ENCODE measurements at regions not wholly inside any gene's neighbourhood (a gene's known extent, or its start where the extent isn't known, plus 50 kb on each side); places are given as distances from the start of the nearest gene placed in this dataset.

DNA sequence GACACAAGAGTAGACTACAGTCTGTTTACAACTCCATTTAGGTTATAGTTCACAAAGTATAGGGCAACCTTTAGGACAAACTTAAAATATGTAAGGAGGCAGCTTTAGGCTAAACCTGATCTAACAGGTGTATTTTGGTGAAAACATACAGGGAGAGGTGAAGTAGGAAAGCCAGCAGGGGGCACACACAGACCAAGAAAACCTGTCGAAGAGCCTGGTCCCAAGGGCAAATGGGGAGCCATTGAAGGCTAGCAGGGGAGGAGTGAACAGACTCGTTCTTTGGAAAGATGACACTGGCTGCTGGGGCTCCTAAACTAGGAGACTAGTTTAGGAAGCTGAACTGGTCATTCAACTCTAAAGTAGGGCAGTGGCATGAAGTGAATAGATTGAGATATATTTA, 138.8 kb upstream of the WSCD2 start:
- TF ChIP-seq EP300 (IDR thresholded peaks at IDR 0.05) (no peak), ESRRA (IDR thresholded peaks at IDR 0.05; ENCODE audit: borderline replicate concordance, low read length) (no peak), SREBF2 (IDR thresholded peaks at IDR 0.05) (no peak), MYC (IDR thresholded peaks at IDR 0.05; ENCODE audit: borderline replicate concordance, low read length) (no peak), POLR2A (IDR thresholded peaks at IDR 0.05; ENCODE audit: low read length) (no peak), RAD21 (conservative IDR thresholded peaks at IDR 0.05 in 1 of 2, IDR thresholded peaks at IDR 0.05 in 1 of 2) (peak; percentile 72 to 80)
- TF ChIP-seq, protein P1, sequence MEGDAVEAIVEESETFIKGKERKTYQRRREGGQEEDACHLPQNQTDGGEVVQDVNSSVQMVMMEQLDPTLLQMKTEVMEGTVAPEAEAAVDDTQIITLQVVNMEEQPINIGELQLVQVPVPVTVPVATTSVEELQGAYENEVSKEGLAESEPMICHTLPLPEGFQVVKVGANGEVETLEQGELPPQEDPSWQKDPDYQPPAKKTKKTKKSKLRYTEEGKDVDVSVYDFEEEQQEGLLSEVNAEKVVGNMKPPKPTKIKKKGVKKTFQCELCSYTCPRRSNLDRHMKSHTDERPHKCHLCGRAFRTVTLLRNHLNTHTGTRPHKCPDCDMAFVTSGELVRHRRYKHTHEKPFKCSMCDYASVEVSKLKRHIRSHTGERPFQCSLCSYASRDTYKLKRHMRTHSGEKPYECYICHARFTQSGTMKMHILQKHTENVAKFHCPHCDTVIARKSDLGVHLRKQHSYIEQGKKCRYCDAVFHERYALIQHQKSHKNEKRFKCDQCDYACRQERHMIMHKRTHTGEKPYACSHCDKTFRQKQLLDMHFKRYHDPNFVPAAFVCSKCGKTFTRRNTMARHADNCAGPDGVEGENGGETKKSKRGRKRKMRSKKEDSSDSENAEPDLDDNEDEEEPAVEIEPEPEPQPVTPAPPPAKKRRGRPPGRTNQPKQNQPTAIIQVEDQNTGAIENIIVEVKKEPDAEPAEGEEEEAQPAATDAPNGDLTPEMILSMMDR (IDR thresholded peaks at IDR 0.05), result peak; percentile 53
- TF ChIP-seq, protein P2, sequence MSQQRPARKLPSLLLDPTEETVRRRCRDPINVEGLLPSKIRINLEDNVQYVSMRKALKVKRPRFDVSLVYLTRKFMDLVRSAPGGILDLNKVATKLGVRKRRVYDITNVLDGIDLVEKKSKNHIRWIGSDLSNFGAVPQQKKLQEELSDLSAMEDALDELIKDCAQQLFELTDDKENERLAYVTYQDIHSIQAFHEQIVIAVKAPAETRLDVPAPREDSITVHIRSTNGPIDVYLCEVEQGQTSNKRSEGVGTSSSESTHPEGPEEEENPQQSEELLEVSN (IDR thresholded peaks at IDR 0.05; ENCODE audit: borderline replicate concordance, low read depth), result no peak
- TF ChIP-seq, protein P3, sequence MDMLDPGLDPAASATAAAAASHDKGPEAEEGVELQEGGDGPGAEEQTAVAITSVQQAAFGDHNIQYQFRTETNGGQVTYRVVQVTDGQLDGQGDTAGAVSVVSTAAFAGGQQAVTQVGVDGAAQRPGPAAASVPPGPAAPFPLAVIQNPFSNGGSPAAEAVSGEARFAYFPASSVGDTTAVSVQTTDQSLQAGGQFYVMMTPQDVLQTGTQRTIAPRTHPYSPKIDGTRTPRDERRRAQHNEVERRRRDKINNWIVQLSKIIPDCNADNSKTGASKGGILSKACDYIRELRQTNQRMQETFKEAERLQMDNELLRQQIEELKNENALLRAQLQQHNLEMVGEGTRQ (IDR thresholded peaks at IDR 0.05), result no peak
- TF ChIP-seq, protein P4, sequence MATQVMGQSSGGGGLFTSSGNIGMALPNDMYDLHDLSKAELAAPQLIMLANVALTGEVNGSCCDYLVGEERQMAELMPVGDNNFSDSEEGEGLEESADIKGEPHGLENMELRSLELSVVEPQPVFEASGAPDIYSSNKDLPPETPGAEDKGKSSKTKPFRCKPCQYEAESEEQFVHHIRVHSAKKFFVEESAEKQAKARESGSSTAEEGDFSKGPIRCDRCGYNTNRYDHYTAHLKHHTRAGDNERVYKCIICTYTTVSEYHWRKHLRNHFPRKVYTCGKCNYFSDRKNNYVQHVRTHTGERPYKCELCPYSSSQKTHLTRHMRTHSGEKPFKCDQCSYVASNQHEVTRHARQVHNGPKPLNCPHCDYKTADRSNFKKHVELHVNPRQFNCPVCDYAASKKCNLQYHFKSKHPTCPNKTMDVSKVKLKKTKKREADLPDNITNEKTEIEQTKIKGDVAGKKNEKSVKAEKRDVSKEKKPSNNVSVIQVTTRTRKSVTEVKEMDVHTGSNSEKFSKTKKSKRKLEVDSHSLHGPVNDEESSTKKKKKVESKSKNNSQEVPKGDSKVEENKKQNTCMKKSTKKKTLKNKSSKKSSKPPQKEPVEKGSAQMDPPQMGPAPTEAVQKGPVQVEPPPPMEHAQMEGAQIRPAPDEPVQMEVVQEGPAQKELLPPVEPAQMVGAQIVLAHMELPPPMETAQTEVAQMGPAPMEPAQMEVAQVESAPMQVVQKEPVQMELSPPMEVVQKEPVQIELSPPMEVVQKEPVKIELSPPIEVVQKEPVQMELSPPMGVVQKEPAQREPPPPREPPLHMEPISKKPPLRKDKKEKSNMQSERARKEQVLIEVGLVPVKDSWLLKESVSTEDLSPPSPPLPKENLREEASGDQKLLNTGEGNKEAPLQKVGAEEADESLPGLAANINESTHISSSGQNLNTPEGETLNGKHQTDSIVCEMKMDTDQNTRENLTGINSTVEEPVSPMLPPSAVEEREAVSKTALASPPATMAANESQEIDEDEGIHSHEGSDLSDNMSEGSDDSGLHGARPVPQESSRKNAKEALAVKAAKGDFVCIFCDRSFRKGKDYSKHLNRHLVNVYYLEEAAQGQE (IDR thresholded peaks at IDR 0.05), result no peak

All from A549 (cell line).